ENCODE measurements at regions not wholly inside any gene's neighbourhood (a gene's known extent, or its start where the extent isn't known, plus 50 kb on each side); places are given as distances from the start of the nearest gene placed in this dataset.

- no peaks in the 10 kb centered on the region for H3K27me3 Mint-ChIP-seq (ENCODE audit: low read depth in 3 of 3)
- no peaks in the 10 kb centered on the region for H3K4me1 Mint-ChIP-seq
- no peaks in the 10 kb centered on the region for H3K36me3 Mint-ChIP-seq
- Histone ChIP-seq H3K36me3 (replicated peaks in 1 of 2; ENCODE audit: control insufficient read depth in 1 of 2, insufficient read depth in 2 of 2, low read length in 2 of 2) (no peaks in the 10 kb centered on the region), H3K4me3 (replicated peaks in 1 of 3; ENCODE audit: low read depth in 2 of 3, low read length in 3 of 3) (no peak overlapping the region), H3K4me1 (ENCODE audit: control insufficient read depth in 1 of 2, insufficient read depth in 2 of 2, low read length in 2 of 2) (no peaks in the 10 kb centered on the region), H3K4me2 (replicated peaks; ENCODE audit: extremely low read depth, low read length, poor library complexity, severe bottlenecking) (no peak overlapping the region), H3K79me2 (ENCODE audit: insufficient read depth, low read length) (no peaks in the 10 kb centered on the region), H3K9ac (ENCODE audit: insufficient read depth, low read length, poor library complexity, severe bottlenecking) (no peak overlapping the region), H3K9me3 (replicated peaks in 1 of 2; ENCODE audit: control insufficient read depth in 1 of 2, insufficient read depth in 1 of 2, low read length in 2 of 2) (peaks cover 25 to 48% of the 10 kb centered on the region in 2 donors), H3K27ac (ENCODE audit: low read depth in 1 of 2, low read length in 2 of 2) (no peak overlapping the region), H4K20me1 (ENCODE audit: insufficient read depth, low read length) (no peaks in the 10 kb centered on the region), H2AFZ (ENCODE audit: insufficient read depth, low read depth, low read length, poor library complexity, severe bottlenecking) (no peak overlapping the region), H3K27me3 (ENCODE audit: control insufficient read depth in 2 of 2, insufficient read depth in 2 of 2, low read length in 2 of 2) (no peaks in the 10 kb centered on the region)
- no CpG with 5 or more reads among the region's 2 CpGs for WGBS (ENCODE audit: insufficient coverage)
- peaks cover 9 to 33% (median 22%) of the 10 kb centered on the region in 7 donors for H3K9me3 Mint-ChIP-seq
- no peak overlapping the region for H3K27ac Mint-ChIP-seq
- no peak overlapping the region for H3K4me3 Mint-ChIP-seq
- no peak for DNase-seq
- intact Hi-C loops (cut with micrococcal nuclease), result no loop called here
- no peak for TF ChIP-seq CTCF (IDR thresholded peaks at IDR 0.05)
These were observed 1729.9 kb downstream of the NCAM2 start for GRCh38 chr21:22728091-22728490.

GRCh38 chr21:22743085-22743484 is 1744.9 kb downstream of the NCAM2 start:
- no peak for DNase-seq
- H3K9me3 ChIP-seq (replicated peaks in 1 of 2; ENCODE audit: control insufficient read depth in 1 of 2, insufficient read depth in 1 of 2, low read length in 2 of 2), result peaks cover 0 to 4% of the 10 kb centered on the region in 2 donors
- no peaks in the 10 kb centered on the region for H3K79me2 ChIP-seq (ENCODE audit: insufficient read depth, low read length)
- no peaks in the 10 kb centered on the region for H3K4me1 Mint-ChIP-seq
- no peak overlapping the region for H3K9ac ChIP-seq (ENCODE audit: insufficient read depth, low read length, poor library complexity, severe bottlenecking)
- H3K4me1 ChIP-seq (ENCODE audit: control insufficient read depth in 1 of 2, insufficient read depth in 2 of 2, low read length in 2 of 2), result no peaks in the 10 kb centered on the region
- H4K20me1 ChIP-seq (ENCODE audit: insufficient read depth, low read length), result no peaks in the 10 kb centered on the region
- H3K36me3 ChIP-seq (replicated peaks in 1 of 2; ENCODE audit: control insufficient read depth in 1 of 2, insufficient read depth in 2 of 2, low read length in 2 of 2), result no peaks in the 10 kb centered on the region
- no peaks in the 10 kb centered on the region for H3K27me3 ChIP-seq (ENCODE audit: control insufficient read depth in 2 of 2, insufficient read depth in 2 of 2, low read length in 2 of 2)
- no peak overlapping the region for H3K4me3 Mint-ChIP-seq
- no peak overlapping the region for H3K27ac Mint-ChIP-seq
- no peak for TF ChIP-seq CTCF (IDR thresholded peaks at IDR 0.05)
- H3K4me2 ChIP-seq (replicated peaks; ENCODE audit: extremely low read depth, low read length, poor library complexity, severe bottlenecking), result no peak overlapping the region
- no peak overlapping the region for H2AFZ ChIP-seq (ENCODE audit: insufficient read depth, low read depth, low read length, poor library complexity, severe bottlenecking)
- H3K9me3 Mint-ChIP-seq, result peaks cover 2 to 9% (median 4%) of the 10 kb centered on the region in 7 donors
- H3K4me3 ChIP-seq (replicated peaks in 1 of 3; ENCODE audit: low read depth in 2 of 3, low read length in 3 of 3), result no peak overlapping the region
- no peaks in the 10 kb centered on the region for H3K36me3 Mint-ChIP-seq
- intact Hi-C loops (cut with micrococcal nuclease), result no loop called here
- no peaks in the 10 kb centered on the region for H3K27me3 Mint-ChIP-seq (ENCODE audit: low read depth in 3 of 3)
- H3K27ac ChIP-seq (ENCODE audit: low read depth in 1 of 2, low read length in 2 of 2), result no peak overlapping the region
